GM12878 (cell line): ENCODE measurements at regions not wholly inside any gene's neighbourhood (a gene's known extent, or its start where the extent isn't known, plus 50 kb on each side); places are given as distances from the start of the nearest gene placed in this dataset.

Experiments
- ATAC-seq: fragments of 200-7000 bp; cut with Tn5 transposase; 3 replicates; pipeline ENCODE4 v1.9.1; 2020; ENCODE audit warnings: mild to moderate bottlenecking, moderate library complexity
- BruUV-seq: library from RNA; stranded (reverse); fragments of 400-500 nt; replicated peaks from 2 replicates; lab custom pipeline; 2021; lab: Mats Ljungman, UMichigan
- CTCF ChIA-PET: fragments of 300-600 bp; sonication (Branson Sonifier 250); formaldehyde crosslinking; extraction: SDS; loops from one replicate; lab custom pipeline; 2021; ENCODE audit warnings: inconsistent platforms; lab: Yijun Ruan, JAX
- POLR2A ChIA-PET: fragments of 350-600 bp; formaldehyde crosslinking; extraction: SDS; loops from one replicate; lab custom pipeline; 2021; ENCODE audit warnings: inconsistent platforms; lab: Charles Lee
- RAD21 ChIA-PET: fragments of 300-600 bp; sonication (Branson Sonifier 250); formaldehyde crosslinking; loops from one replicate; lab custom pipeline; 2023; ENCODE audit warnings: antibody characterized with exemption; ENCODE audit not compliant: unreplicated experiment; lab: Charles Lee
- SMC1A ChIA-PET: fragments of 300-600 bp; sonication (Branson Sonifier 250); formaldehyde crosslinking; loops from one replicate; lab custom pipeline; 2023; ENCODE audit not compliant: unreplicated experiment, uncharacterized antibody; lab: Charles Lee
- DNase-seq: peaks from one replicate; pipeline ENCODE4 v3.0.0-alpha.2; 2011; ENCODE audit warnings: low read depth, low spot score
- FAIRE-seq: peaks from 3 replicates; lab custom pipeline; 2011; peaks lifted over from hg19 to GRCh38; lab: Jason Lieb, UNC
- H2AFZ ChIP-seq: 2 replicates; pipeline ENCODE4 v1.6.0; 2011; ENCODE audit warnings: low read depth, low read length, control low read depth; ENCODE audit not compliant: control insufficient read depth
- H3K27ac ChIP-seq: 2 replicates; pipeline ENCODE4 v1.5.1; 2011; ENCODE audit warnings: control low read depth; ENCODE audit not compliant: control insufficient read depth, insufficient read depth
- H3K27me3 ChIP-seq, 2 experiments: replicated peaks in 1 of 2; 2 replicates each; pipeline versions ENCODE4 v1.6.0 to v1.6.1; 2011; ENCODE audit warnings: low read length in 1 of 2; ENCODE audit not compliant: control insufficient read depth in 2 of 2, insufficient read depth in 2 of 2
- H3K36me3 ChIP-seq, 2 experiments: 2 replicates each; pipeline ENCODE4 v1.5.1; 2011; ENCODE audit warnings: low read length in 1 of 2; ENCODE audit not compliant: control insufficient read depth in 2 of 2, insufficient read depth in 2 of 2
- H3K4me1 ChIP-seq: 2 replicates; pipeline ENCODE4 v1.6.1; 2011; ENCODE audit warnings: mild to moderate bottlenecking, low read length, moderate library complexity, mixed read lengths; ENCODE audit not compliant: control insufficient read depth, insufficient read depth
- H3K4me2 ChIP-seq: 2 replicates; pipeline ENCODE4 v1.6.0; 2011; ENCODE audit warnings: control low read depth; ENCODE audit not compliant: control insufficient read depth, insufficient read depth
- H3K4me3 ChIP-seq: fragments of 200-600 bp; sonication (generic); 2 replicates; pipeline ENCODE4 v1.5.1; 2016
- H3K79me2 ChIP-seq: 2 replicates; pipeline ENCODE4 v1.6.0; 2011; ENCODE audit warnings: low read length; ENCODE audit not compliant: control insufficient read depth, insufficient read depth
- H3K9ac ChIP-seq: 2 replicates; pipeline ENCODE4 v1.8.0; 2011; ENCODE audit warnings: low read length, control low read depth, mixed read lengths; ENCODE audit not compliant: control insufficient read depth, insufficient read depth
- H3K9me3 ChIP-seq: replicated peaks from 3 replicates; pipeline ENCODE4 v1.5.1; 2011; ENCODE audit warnings: mild to moderate bottlenecking, low read length; ENCODE audit not compliant: control insufficient read depth, insufficient read depth
- H4K20me1 ChIP-seq: 2 replicates; pipeline ENCODE4 v1.6.0; 2011; ENCODE audit not compliant: control insufficient read depth, insufficient read depth
- ATF7 ChIP-seq: fragments of 450-650 bp; IDR thresholded peaks from 2 replicates; pipeline ENCODE4 v1.6.1; 2016; ENCODE audit warnings: low read depth, mild to moderate bottlenecking
- CBX5 ChIP-seq: sonication (generic); IDR thresholded peaks from 2 replicates; pipeline ENCODE4 v1.6.1; 2016; ENCODE audit warnings: low read depth, moderate library complexity, mild to moderate bottlenecking, inconsistent platforms
- CHD1 ChIP-seq: IDR thresholded peaks from 2 replicates; pipeline ENCODE4 v1.6.1; 2012; ENCODE audit warnings: low read depth, low read length, improper control_type of control experiment
- IKZF1 ChIP-seq: fragments of 450-650 bp; conservative IDR thresholded peaks from 2 replicates; pipeline ENCODE4 v1.6.1; 2017; ENCODE audit warnings: antibody characterized with exemption, mild to moderate bottlenecking
- KAT2A ChIP-seq: conservative IDR thresholded peaks from 2 replicates; pipeline ENCODE4 v1.6.1; 2011; ENCODE audit warnings: low read depth, low read length; ENCODE audit not compliant: control insufficient read depth
- NR2F1 ChIP-seq: fragments of 450-650 bp; conservative IDR thresholded peaks from 2 replicates; pipeline ENCODE4 v1.6.1; 2017; ENCODE audit warnings: mild to moderate bottlenecking
- RBBP5 ChIP-seq: fragments of 200-600 bp; sonication (generic); conservative IDR thresholded peaks from 2 replicates; pipeline ENCODE4 v1.6.1; 2016
- SUPT20H ChIP-seq: IDR thresholded peaks from 2 replicates; pipeline ENCODE4 v1.6.1; 2011; ENCODE audit warnings: low read depth, mild to moderate bottlenecking, low read length, moderate library complexity, borderline replicate concordance; ENCODE audit not compliant: control insufficient read depth
- WRNIP1 ChIP-seq: IDR thresholded peaks from 2 replicates; pipeline ENCODE4 v1.6.1; 2011; ENCODE audit warnings: low read depth, low read length, improper control_type of control experiment, borderline replicate concordance
- ZNF622 ChIP-seq: fragments of 450-650 bp; IDR thresholded peaks from 2 replicates; pipeline ENCODE4 v1.6.1; 2017; ENCODE audit warnings: mild to moderate bottlenecking, inconsistent platforms
- WGBS: methylation state at CpG from one replicate; pipeline ENCODE4 v1.1.6; 2016; ENCODE audit warnings: low lambda C conversion rate; ENCODE audit not compliant: insufficient replicate concordance, insufficient coverage; ENCODE audit errors: missing lambda C conversion rate; 5-methylcytosine and 5-hydroxymethylcytosine counted together
- in situ Hi-C: fragments of 300-500 bp; cut with MboI; formaldehyde crosslinking; loops from 9 replicates; pipeline ENCODE4 v1.14.3; 2018; ENCODE audit warnings: mixed read lengths
- intact Hi-C: fragments of 100-400 bp; cut with micrococcal nuclease; formaldehyde crosslinking; loops from one replicate; pipeline ENCODE4 v1.14.2; 2022; ENCODE audit not compliant: unreplicated experiment
- TF ChIP-seq, protein P1 (sequence below): IDR thresholded peaks from 2 replicates; pipeline ENCODE4 v1.6.1; 2012; ENCODE audit warnings: improper control_type of control experiment, low read depth, low read length; ENCODE audit not compliant: insufficient replicate concordance
- TF ChIP-seq, protein P2 (sequence below): fragments of 450-650 bp; formaldehyde crosslinking; IDR thresholded peaks from 2 replicates; pipeline ENCODE4 v1.4.0; 2022; ENCODE audit warnings: mild to moderate bottlenecking, moderate library complexity
- TF ChIP-seq, protein P3 (sequence below): fragments of 450-650 bp; IDR thresholded peaks from 2 replicates; pipeline ENCODE4 v1.6.1; 2016; ENCODE audit warnings: mild to moderate bottlenecking, moderate library complexity, borderline replicate concordance

- no peak overlapping the region for H2AFZ ChIP-seq
- ChIA-PET RAD21 (no interaction called here), CTCF (no interaction called here), SMC1A (no interaction called here), POLR2A (no interaction called here)
- H3K36me3 ChIP-seq = no peaks in the 10 kb centered on the region
- BruUV-seq = no TSS peak
- H3K4me2 ChIP-seq = no peak overlapping the region
- in situ Hi-C loops (no loop called here), intact Hi-C loops (no loop called here)
- TF ChIP-seq IKZF1 = no peak
- TF ChIP-seq, protein P1, sequence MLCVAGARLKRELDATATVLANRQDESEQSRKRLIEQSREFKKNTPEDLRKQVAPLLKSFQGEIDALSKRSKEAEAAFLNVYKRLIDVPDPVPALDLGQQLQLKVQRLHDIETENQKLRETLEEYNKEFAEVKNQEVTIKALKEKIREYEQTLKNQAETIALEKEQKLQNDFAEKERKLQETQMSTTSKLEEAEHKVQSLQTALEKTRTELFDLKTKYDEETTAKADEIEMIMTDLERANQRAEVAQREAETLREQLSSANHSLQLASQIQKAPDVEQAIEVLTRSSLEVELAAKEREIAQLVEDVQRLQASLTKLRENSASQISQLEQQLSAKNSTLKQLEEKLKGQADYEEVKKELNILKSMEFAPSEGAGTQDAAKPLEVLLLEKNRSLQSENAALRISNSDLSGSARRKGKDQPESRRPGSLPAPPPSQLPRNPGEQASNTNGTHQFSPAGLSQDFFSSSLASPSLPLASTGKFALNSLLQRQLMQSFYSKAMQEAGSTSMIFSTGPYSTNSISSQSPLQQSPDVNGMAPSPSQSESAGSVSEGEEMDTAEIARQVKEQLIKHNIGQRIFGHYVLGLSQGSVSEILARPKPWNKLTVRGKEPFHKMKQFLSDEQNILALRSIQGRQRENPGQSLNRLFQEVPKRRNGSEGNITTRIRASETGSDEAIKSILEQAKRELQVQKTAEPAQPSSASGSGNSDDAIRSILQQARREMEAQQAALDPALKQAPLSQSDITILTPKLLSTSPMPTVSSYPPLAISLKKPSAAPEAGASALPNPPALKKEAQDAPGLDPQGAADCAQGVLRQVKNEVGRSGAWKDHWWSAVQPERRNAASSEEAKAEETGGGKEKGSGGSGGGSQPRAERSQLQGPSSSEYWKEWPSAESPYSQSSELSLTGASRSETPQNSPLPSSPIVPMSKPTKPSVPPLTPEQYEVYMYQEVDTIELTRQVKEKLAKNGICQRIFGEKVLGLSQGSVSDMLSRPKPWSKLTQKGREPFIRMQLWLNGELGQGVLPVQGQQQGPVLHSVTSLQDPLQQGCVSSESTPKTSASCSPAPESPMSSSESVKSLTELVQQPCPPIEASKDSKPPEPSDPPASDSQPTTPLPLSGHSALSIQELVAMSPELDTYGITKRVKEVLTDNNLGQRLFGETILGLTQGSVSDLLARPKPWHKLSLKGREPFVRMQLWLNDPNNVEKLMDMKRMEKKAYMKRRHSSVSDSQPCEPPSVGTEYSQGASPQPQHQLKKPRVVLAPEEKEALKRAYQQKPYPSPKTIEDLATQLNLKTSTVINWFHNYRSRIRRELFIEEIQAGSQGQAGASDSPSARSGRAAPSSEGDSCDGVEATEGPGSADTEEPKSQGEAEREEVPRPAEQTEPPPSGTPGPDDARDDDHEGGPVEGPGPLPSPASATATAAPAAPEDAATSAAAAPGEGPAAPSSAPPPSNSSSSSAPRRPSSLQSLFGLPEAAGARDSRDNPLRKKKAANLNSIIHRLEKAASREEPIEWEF = no peak
- no peak for TF ChIP-seq RBBP5
- TF ChIP-seq CBX5 = no peak
- TF ChIP-seq ZNF622 = no peak
- TF ChIP-seq, protein P2, sequence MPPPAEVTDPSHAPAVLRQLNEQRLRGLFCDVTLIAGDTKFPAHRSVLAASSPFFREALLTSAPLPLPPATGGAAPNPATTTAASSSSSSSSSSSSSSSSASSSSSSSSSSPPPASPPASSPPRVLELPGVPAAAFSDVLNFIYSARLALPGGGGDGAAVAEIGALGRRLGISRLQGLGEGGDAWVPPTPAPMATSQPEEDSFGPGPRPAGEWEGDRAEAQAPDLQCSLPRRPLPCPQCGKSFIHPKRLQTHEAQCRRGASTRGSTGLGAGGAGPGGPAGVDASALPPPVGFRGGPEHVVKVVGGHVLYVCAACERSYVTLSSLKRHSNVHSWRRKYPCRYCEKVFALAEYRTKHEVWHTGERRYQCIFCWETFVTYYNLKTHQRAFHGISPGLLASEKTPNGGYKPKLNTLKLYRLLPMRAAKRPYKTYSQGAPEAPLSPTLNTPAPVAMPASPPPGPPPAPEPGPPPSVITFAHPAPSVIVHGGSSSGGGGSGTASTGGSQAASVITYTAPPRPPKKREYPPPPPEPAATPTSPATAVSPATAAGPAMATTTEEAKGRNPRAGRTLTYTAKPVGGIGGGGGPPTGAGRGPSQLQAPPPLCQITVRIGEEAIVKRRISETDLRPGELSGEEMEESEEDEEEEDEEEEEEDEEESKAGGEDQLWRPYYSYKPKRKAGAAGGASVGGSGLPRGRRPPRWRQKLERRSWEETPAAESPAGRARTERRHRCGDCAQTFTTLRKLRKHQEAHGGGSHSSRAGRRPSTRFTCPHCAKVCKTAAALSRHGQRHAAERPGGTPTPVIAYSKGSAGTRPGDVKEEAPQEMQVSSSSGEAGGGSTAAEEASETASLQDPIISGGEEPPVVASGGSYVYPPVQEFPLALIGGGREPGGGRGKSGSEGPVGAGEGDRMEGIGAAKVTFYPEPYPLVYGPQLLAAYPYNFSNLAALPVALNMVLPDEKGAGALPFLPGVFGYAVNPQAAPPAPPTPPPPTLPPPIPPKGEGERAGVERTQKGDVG (CRISPR knock-in tag) = no peak
- TF ChIP-seq KAT2A = no peak
- no peak for TF ChIP-seq CHD1
- TF ChIP-seq, protein P3, sequence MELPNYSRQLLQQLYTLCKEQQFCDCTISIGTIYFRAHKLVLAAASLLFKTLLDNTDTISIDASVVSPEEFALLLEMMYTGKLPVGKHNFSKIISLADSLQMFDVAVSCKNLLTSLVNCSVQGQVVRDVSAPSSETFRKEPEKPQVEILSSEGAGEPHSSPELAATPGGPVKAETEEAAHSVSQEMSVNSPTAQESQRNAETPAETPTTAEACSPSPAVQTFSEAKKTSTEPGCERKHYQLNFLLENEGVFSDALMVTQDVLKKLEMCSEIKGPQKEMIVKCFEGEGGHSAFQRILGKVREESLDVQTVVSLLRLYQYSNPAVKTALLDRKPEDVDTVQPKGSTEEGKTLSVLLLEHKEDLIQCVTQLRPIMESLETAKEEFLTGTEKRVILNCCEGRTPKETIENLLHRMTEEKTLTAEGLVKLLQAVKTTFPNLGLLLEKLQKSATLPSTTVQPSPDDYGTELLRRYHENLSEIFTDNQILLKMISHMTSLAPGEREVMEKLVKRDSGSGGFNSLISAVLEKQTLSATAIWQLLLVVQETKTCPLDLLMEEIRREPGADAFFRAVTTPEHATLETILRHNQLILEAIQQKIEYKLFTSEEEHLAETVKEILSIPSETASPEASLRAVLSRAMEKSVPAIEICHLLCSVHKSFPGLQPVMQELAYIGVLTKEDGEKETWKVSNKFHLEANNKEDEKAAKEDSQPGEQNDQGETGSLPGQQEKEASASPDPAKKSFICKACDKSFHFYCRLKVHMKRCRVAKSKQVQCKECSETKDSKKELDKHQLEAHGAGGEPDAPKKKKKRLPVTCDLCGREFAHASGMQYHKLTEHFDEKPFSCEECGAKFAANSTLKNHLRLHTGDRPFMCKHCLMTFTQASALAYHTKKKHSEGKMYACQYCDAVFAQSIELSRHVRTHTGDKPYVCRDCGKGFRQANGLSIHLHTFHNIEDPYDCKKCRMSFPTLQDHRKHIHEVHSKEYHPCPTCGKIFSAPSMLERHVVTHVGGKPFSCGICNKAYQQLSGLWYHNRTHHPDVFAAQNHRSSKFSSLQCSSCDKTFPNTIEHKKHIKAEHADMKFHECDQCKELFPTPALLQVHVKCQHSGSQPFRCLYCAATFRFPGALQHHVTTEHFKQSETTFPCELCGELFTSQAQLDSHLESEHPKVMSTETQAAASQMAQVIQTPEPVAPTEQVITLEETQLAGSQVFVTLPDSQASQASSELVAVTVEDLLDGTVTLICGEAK = no peak
- no peak for TF ChIP-seq WRNIP1
- no peak for TF ChIP-seq ATF7
- TF ChIP-seq SUPT20H = no peak
- no peak for TF ChIP-seq NR2F1
- H3K79me2 ChIP-seq = no peaks in the 10 kb centered on the region
- no peaks in the 10 kb centered on the region for H3K4me1 ChIP-seq
- H3K4me3 ChIP-seq = no peak overlapping the region
- WGBS = 8% methylated on average over 2 of the region's 2 CpGs
- ATAC-seq (no peak), FAIRE-seq (no peak), DNase-seq (no peak)
- no peaks in the 10 kb centered on the region; the same call in 1 of the 3 replicates for H3K9me3 ChIP-seq
- H4K20me1 ChIP-seq = no peaks in the 10 kb centered on the region
- no peaks in the 10 kb centered on the region for H3K27me3 ChIP-seq
- H3K27ac ChIP-seq = no peak overlapping the region
- no peak overlapping the region for H3K9ac ChIP-seq
Measured at GRCh38 chr12:124205405-124205804, 89.5 kb upstream of the RFLNA start.
